ENCODE measurements at regions not wholly inside any gene's neighbourhood (a gene's known extent, or its start where the extent isn't known, plus 50 kb on each side); places are given as distances from the start of the nearest gene placed in this dataset.

- no peak for TF ChIP-seq SIN3A (IDR thresholded peaks at IDR 0.05; ENCODE audit: borderline replicate concordance, insufficient read depth, low read length)
- TF ChIP-seq POLR2AphosphoS5 (IDR thresholded peaks at IDR 0.05; ENCODE audit: low read depth, low read length): no peak
- TF ChIP-seq, protein P1, sequence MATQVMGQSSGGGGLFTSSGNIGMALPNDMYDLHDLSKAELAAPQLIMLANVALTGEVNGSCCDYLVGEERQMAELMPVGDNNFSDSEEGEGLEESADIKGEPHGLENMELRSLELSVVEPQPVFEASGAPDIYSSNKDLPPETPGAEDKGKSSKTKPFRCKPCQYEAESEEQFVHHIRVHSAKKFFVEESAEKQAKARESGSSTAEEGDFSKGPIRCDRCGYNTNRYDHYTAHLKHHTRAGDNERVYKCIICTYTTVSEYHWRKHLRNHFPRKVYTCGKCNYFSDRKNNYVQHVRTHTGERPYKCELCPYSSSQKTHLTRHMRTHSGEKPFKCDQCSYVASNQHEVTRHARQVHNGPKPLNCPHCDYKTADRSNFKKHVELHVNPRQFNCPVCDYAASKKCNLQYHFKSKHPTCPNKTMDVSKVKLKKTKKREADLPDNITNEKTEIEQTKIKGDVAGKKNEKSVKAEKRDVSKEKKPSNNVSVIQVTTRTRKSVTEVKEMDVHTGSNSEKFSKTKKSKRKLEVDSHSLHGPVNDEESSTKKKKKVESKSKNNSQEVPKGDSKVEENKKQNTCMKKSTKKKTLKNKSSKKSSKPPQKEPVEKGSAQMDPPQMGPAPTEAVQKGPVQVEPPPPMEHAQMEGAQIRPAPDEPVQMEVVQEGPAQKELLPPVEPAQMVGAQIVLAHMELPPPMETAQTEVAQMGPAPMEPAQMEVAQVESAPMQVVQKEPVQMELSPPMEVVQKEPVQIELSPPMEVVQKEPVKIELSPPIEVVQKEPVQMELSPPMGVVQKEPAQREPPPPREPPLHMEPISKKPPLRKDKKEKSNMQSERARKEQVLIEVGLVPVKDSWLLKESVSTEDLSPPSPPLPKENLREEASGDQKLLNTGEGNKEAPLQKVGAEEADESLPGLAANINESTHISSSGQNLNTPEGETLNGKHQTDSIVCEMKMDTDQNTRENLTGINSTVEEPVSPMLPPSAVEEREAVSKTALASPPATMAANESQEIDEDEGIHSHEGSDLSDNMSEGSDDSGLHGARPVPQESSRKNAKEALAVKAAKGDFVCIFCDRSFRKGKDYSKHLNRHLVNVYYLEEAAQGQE (IDR thresholded peaks at IDR 0.05; ENCODE audit: insufficient read depth in 1 of 2, low read depth in 2 of 2, low read length in 2 of 2): no peak
- no peak for TF ChIP-seq TAF1 (IDR thresholded peaks at IDR 0.05; ENCODE audit: borderline replicate concordance, insufficient read depth, low read length)
- TF ChIP-seq FOXP2 (optimal IDR thresholded peaks at IDR 0.05; ENCODE audit: borderline replicate concordance, extremely low read depth, extremely low read length, insufficient read depth): no peak
These were observed 110.5 kb upstream of the INSIG1 start for GRCh38 chr7:155187061-155187785.

DNA sequence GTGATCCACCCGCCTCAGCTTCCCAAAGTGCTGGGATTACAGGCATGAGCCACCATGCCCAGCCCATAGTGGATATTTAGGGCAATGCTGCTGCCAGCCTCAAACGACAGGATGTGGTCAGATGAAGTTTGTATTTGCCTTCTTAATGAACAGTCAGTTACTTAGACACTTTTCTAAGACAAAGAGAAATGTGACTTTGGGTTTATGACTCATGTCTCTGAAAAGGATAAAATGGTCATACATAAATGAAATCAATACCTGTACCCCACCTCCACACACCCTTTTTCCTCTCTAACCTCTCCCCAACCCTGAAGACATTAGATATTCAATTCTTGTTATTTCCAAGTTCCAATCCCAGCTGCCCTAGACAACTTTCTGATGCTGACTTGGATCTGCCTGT lies 109.3 kb upstream of the INSIG1 start:
- TF ChIP-seq SIN3A (IDR thresholded peaks at IDR 0.05; ENCODE audit: borderline replicate concordance, insufficient read depth, low read length) (no peak), POLR2AphosphoS5 (IDR thresholded peaks at IDR 0.05; ENCODE audit: low read depth, low read length) (no peak), TAF1 (IDR thresholded peaks at IDR 0.05; ENCODE audit: borderline replicate concordance, insufficient read depth, low read length) (no peak), FOXP2 (optimal IDR thresholded peaks at IDR 0.05; ENCODE audit: borderline replicate concordance, extremely low read depth, extremely low read length, insufficient read depth) (no peak)
- TF ChIP-seq, protein P1 (IDR thresholded peaks at IDR 0.05; ENCODE audit: insufficient read depth in 1 of 2, low read depth in 2 of 2, low read length in 2 of 2): no peak

GRCh38 chr7:155188821-155189581 lies 108.7 kb upstream of the INSIG1 start:
- no peak for TF ChIP-seq SIN3A (IDR thresholded peaks at IDR 0.05; ENCODE audit: borderline replicate concordance, insufficient read depth, low read length)
- no peak for TF ChIP-seq TAF1 (IDR thresholded peaks at IDR 0.05; ENCODE audit: borderline replicate concordance, insufficient read depth, low read length)
- TF ChIP-seq POLR2AphosphoS5 (IDR thresholded peaks at IDR 0.05; ENCODE audit: low read depth, low read length): no peak
- no peak for TF ChIP-seq FOXP2 (optimal IDR thresholded peaks at IDR 0.05; ENCODE audit: borderline replicate concordance, extremely low read depth, extremely low read length, insufficient read depth)
- TF ChIP-seq, protein P1 (IDR thresholded peaks at IDR 0.05; ENCODE audit: insufficient read depth in 1 of 2, low read depth in 2 of 2, low read length in 2 of 2): no peak

- TF ChIP-seq TAF1 (IDR thresholded peaks at IDR 0.05; ENCODE audit: borderline replicate concordance, insufficient read depth, low read length): no peak
- no peak for TF ChIP-seq POLR2AphosphoS5 (IDR thresholded peaks at IDR 0.05; ENCODE audit: low read depth, low read length)
- TF ChIP-seq SIN3A (IDR thresholded peaks at IDR 0.05; ENCODE audit: borderline replicate concordance, insufficient read depth, low read length): no peak
- TF ChIP-seq, protein P1 (IDR thresholded peaks at IDR 0.05; ENCODE audit: insufficient read depth in 1 of 2, low read depth in 2 of 2, low read length in 2 of 2): no peak
- no peak for TF ChIP-seq FOXP2 (optimal IDR thresholded peaks at IDR 0.05; ENCODE audit: borderline replicate concordance, extremely low read depth, extremely low read length, insufficient read depth)
These were observed 108.1 kb upstream of the INSIG1 start for GRCh38 chr7:155189590-155189989.

Measured in PFSK-1 (cell line).